IMR-90 (cell line): ENCODE measurements at regions not wholly inside any gene's neighbourhood (a gene's known extent, or its start where the extent isn't known, plus 50 kb on each side); places are given as distances from the start of the nearest gene placed in this dataset.

Experiments used
- ATAC-seq: fragments of 200-7000 bp; cut with Tn5 transposase; 2 replicates; pipeline ENCODE4 v1.9.1; 2020; ENCODE audit warnings: low read depth, mild to moderate bottlenecking, moderate library complexity
- BruUV-seq: library from RNA; stranded (reverse); fragments of 400-500 nt; replicated peaks from 2 replicates; lab custom pipeline; 2021; lab: Mats Ljungman, UMichigan
- CTCF ChIA-PET: fragments of 300-600 bp; formaldehyde crosslinking; extraction: SDS; loops from one replicate; lab custom pipeline; 2021; ENCODE audit warnings: antibody characterized with exemption; lab: Yijun Ruan, JAX
- POLR2A ChIA-PET: fragments of 300-600 bp; sonication (Branson Sonifier 250); formaldehyde crosslinking; loops from one replicate; lab custom pipeline; 2022; ENCODE audit warnings: antibody characterized with exemption; ENCODE audit not compliant: unreplicated experiment; lab: Charles Lee
- DNase-seq: peaks from one replicate; pipeline ENCODE4 v3.0.0; 2013
- H2AFZ ChIP-seq: replicated peaks from 2 replicates; pipeline ENCODE3; 2013; ENCODE audit warnings: low read length, mild to moderate bottlenecking; ENCODE audit not compliant: poor library complexity
- H2AK5ac ChIP-seq: 2 replicates; pipeline ENCODE4 v1.6.1; 2013; ENCODE audit warnings: low read depth, low read length, inconsistent platforms
- H2AK9ac ChIP-seq: replicated peaks from 2 replicates; pipeline ENCODE3; 2013; ENCODE audit warnings: mild to moderate bottlenecking, low read depth, low read length, moderate library complexity; ENCODE audit not compliant: poor library complexity
- H2BK120ac ChIP-seq: 2 replicates; pipeline ENCODE4 v1.6.1; 2013; ENCODE audit warnings: low read depth, low read length, inconsistent platforms
- H2BK15ac ChIP-seq: 3 replicates; pipeline ENCODE4 v1.6.1; 2013; ENCODE audit warnings: low read depth, low read length, inconsistent platforms
- H2BK20ac ChIP-seq: 2 replicates; pipeline ENCODE4 v1.6.1; 2013; ENCODE audit warnings: low read depth, mild to moderate bottlenecking, inconsistent platforms, low read length, moderate library complexity
- H2BK5ac ChIP-seq: 2 replicates; pipeline ENCODE4 v1.6.1; 2013; ENCODE audit warnings: mild to moderate bottlenecking, low read depth, low read length, inconsistent platforms; ENCODE audit not compliant: poor library complexity, severe bottlenecking
- H3K14ac ChIP-seq: replicated peaks from 2 replicates; pipeline ENCODE4 v1.6.1; 2013; ENCODE audit warnings: low read depth, low read length, inconsistent platforms
- H3K18ac ChIP-seq: 2 replicates; pipeline ENCODE4 v1.6.1; 2013; ENCODE audit warnings: low read depth, low read length, control low read depth
- H3K23ac ChIP-seq: 2 replicates; pipeline ENCODE4 v1.6.1; 2013; ENCODE audit warnings: low read depth, low read length, inconsistent platforms
- H3K27ac ChIP-seq: 2 replicates; pipeline ENCODE4 v1.5.1; 2013; ENCODE audit warnings: mild to moderate bottlenecking, control low read depth, low read length; ENCODE audit not compliant: insufficient read depth
- H3K27me3 ChIP-seq: 2 replicates; pipeline ENCODE4 v1.6.1; 2013; ENCODE audit warnings: low read length; ENCODE audit not compliant: control insufficient read depth, insufficient read depth
- H3K36me3 ChIP-seq: 2 replicates; pipeline ENCODE4 v1.6.1; 2013; ENCODE audit warnings: low read length, mixed read lengths; ENCODE audit not compliant: control insufficient read depth, insufficient read depth
- H3K4ac ChIP-seq: 2 replicates; pipeline ENCODE4 v1.6.1; 2013; ENCODE audit warnings: low read depth, low read length, inconsistent platforms
- H3K4me1 ChIP-seq: 2 replicates; pipeline ENCODE4 v1.6.1; 2013; ENCODE audit warnings: low read length, mixed read lengths; ENCODE audit not compliant: control insufficient read depth, insufficient read depth
- H3K4me2 ChIP-seq: 2 replicates; pipeline ENCODE4 v1.6.1; 2013; ENCODE audit warnings: low read depth, mild to moderate bottlenecking, control low read depth, low read length, moderate library complexity
- H3K4me3 ChIP-seq: 2 replicates; pipeline ENCODE4 v1.5.1; 2013; ENCODE audit warnings: low read depth, mild to moderate bottlenecking, control low read depth, low read length, moderate library complexity; ENCODE audit not compliant: insufficient read depth
- H3K56ac ChIP-seq: 2 replicates; pipeline ENCODE4 v1.6.1; 2013; ENCODE audit warnings: low read length, inconsistent platforms; ENCODE audit not compliant: insufficient read depth; ENCODE audit errors: extremely low read depth
- H3K79me1 ChIP-seq, 2 experiments: 2 replicates each; pipeline ENCODE4 v1.6.1; 2013; ENCODE audit warnings: low read length in 2 of 2, inconsistent platforms in 1 of 2, low read depth in 1 of 2
- H3K9ac ChIP-seq: 2 replicates; pipeline ENCODE4 v1.6.1; 2013; ENCODE audit warnings: low read depth, low read length, control low read depth
- H3K9me1 ChIP-seq: 2 replicates; pipeline ENCODE4 v1.6.1; 2013; ENCODE audit warnings: low read length, inconsistent platforms; ENCODE audit not compliant: insufficient read depth
- H3K9me3 ChIP-seq: 2 replicates; pipeline ENCODE4 v1.6.1; 2013; ENCODE audit warnings: low read length; ENCODE audit not compliant: control insufficient read depth, insufficient read depth
- H4K20me1 ChIP-seq: 2 replicates; pipeline ENCODE4 v1.6.1; 2013; ENCODE audit warnings: low read length, inconsistent platforms; ENCODE audit not compliant: insufficient read depth
- H4K5ac ChIP-seq: 2 replicates; pipeline ENCODE4 v1.6.1; 2013; ENCODE audit warnings: mild to moderate bottlenecking, low read depth, low read length, control low read depth
- H4K8ac ChIP-seq, 2 experiments: 2 replicates each; pipeline ENCODE4 v1.6.1; 2013; ENCODE audit warnings: low read depth in 2 of 2, low read length in 2 of 2, control low read depth in 1 of 2, inconsistent platforms in 1 of 2
- H4K91ac ChIP-seq: 2 replicates; pipeline ENCODE4 v1.6.1; 2013; ENCODE audit warnings: low read depth, low read length, inconsistent platforms; ENCODE audit not compliant: insufficient read depth
- BHLHE40 ChIP-seq: fragments of 150-350 bp; IDR thresholded peaks from 2 replicates; pipeline ENCODE4 v1.6.1; 2016; ENCODE audit warnings: mild to moderate bottlenecking, low read depth, low read length
- CEBPB ChIP-seq: IDR thresholded peaks from 2 replicates; pipeline ENCODE4 v1.6.1; 2012; ENCODE audit warnings: low read depth, low read length, improper control_type of control experiment
- CHD1 ChIP-seq: IDR thresholded peaks from 2 replicates; pipeline ENCODE4 v1.6.1; 2012; ENCODE audit warnings: low read depth, low read length, improper control_type of control experiment
- FOS ChIP-seq: fragments of 150-350 bp; IDR thresholded peaks from 2 replicates; pipeline ENCODE4 v1.6.1; 2016; ENCODE audit warnings: low read depth, low read length
- MAFK ChIP-seq: IDR thresholded peaks from 2 replicates; pipeline ENCODE4 v1.6.1; 2012; ENCODE audit warnings: low read depth, low read length, improper control_type of control experiment
- MAZ ChIP-seq: IDR thresholded peaks from 2 replicates; pipeline ENCODE4 v1.6.1; 2012; ENCODE audit warnings: low read depth, mild to moderate bottlenecking, low read length, improper control_type of control experiment, moderate library complexity, borderline replicate concordance
- MXI1 ChIP-seq: IDR thresholded peaks from 2 replicates; pipeline ENCODE4 v1.6.1; 2012; ENCODE audit warnings: low read depth, mild to moderate bottlenecking, low read length, moderate library complexity, borderline replicate concordance
- NFE2L2 ChIP-seq: fragments of 150-350 bp; IDR thresholded peaks from 2 replicates; pipeline ENCODE4 v1.6.1; 2016; ENCODE audit warnings: low read depth, mild to moderate bottlenecking, low read length
- POLR2A ChIP-seq: IDR thresholded peaks from 2 replicates; pipeline ENCODE4 v1.6.1; 2012; ENCODE audit warnings: mild to moderate bottlenecking, low read depth, low read length
- RAD21 ChIP-seq: IDR thresholded peaks from 2 replicates; pipeline ENCODE4 v1.6.1; 2012; ENCODE audit warnings: low read length, improper control_type of control experiment
- RCOR1 ChIP-seq: IDR thresholded peaks from 2 replicates; pipeline ENCODE4 v1.6.1; 2012; ENCODE audit warnings: mild to moderate bottlenecking, low read length, improper control_type of control experiment; ENCODE audit not compliant: insufficient replicate concordance
- RFX5 ChIP-seq: IDR thresholded peaks from 2 replicates; pipeline ENCODE4 v1.8.0; 2012; ENCODE audit warnings: low read depth, mild to moderate bottlenecking, low read length, moderate library complexity
- SMC3 ChIP-seq: fragments of 150-350 bp; IDR thresholded peaks from 2 replicates; pipeline ENCODE4 v1.6.1; 2016; ENCODE audit warnings: low read depth, mild to moderate bottlenecking, antibody characterized with exemption, low read length, moderate library complexity
- USF2 ChIP-seq: fragments of 150-350 bp; IDR thresholded peaks from 2 replicates; pipeline ENCODE4 v1.6.1; 2017; ENCODE audit warnings: mild to moderate bottlenecking, antibody characterized with exemption, low read length, low read depth
- WGBS, 2 experiments: methylation state at CpG; one replicate each; pipeline versions ENCODE4 v1.1.5 to v1.1.7; 2013; ENCODE audit warnings: missing lambda C conversion rate in 2 of 2; ENCODE audit not compliant: insufficient read length in 1 of 2; ENCODE audit errors: extremely low coverage in 2 of 2; 5-methylcytosine and 5-hydroxymethylcytosine counted together
- dilution Hi-C: fragments of 300-500 bp; cut with HindIII; formaldehyde crosslinking; loops from one replicate; pipeline ENCODE4 v1.14.3; 2018; ENCODE audit warnings: low sequenced_read_pairs; ENCODE audit not compliant: unreplicated experiment
- in situ Hi-C: fragments of 300-500 bp; cut with MboI; formaldehyde crosslinking; loops from 3 replicates; pipeline ENCODE4 v1.14.3; 2019; ENCODE audit warnings: low sequenced_read_pairs, inconsistent platforms, mixed read lengths
- intact Hi-C: fragments of 100-400 bp; cut with micrococcal nuclease; formaldehyde crosslinking; loops from 2 replicates; pipeline ENCODE4 v1.10.0; 2022
- TF ChIP-seq, protein P1 (sequence below): conservative IDR thresholded peaks from 2 replicates; pipeline ENCODE4 v1.5.1; 2012; ENCODE audit warnings: mild to moderate bottlenecking, low read depth, low read length, improper control_type of control experiment
- TF ChIP-seq, protein P2 (sequence below): fragments of 150-350 bp; IDR thresholded peaks from 2 replicates; pipeline ENCODE4 v1.6.1; 2016; ENCODE audit warnings: low read depth, mild to moderate bottlenecking, low read length, moderate library complexity, borderline replicate concordance

GRCh38 chr6:67880939-67881705 lies 754.0 kb upstream of the ADGRB3 start:
- BruUV-seq, result no TSS peak

More at GRCh38 chr6:67880939-67881705, 754.0 kb upstream of the ADGRB3 start:
- Histone ChIP-seq H2BK5ac (no peak overlapping the region), H3K4ac (no peak overlapping the region), H3K9ac (no peak overlapping the region), H2BK15ac (no peak overlapping the region), H2AFZ (no peak overlapping the region), H4K8ac (no peak overlapping the region), H3K27me3 (no peaks in the 10 kb centered on the region), H3K9me1 (no peaks in the 10 kb centered on the region), H3K14ac (no peak overlapping the region), H2BK20ac (no peak overlapping the region), H2AK5ac (no peak overlapping the region), H3K23ac (no peak overlapping the region), H3K36me3 (no peaks in the 10 kb centered on the region), H4K20me1 (no peaks in the 10 kb centered on the region), H4K91ac (no peak overlapping the region), H3K9me3 (peaks cover 3% of the 10 kb centered on the region), H4K5ac (no peak overlapping the region), H3K4me3 (no peak overlapping the region), H3K79me1 (no peaks in the 10 kb centered on the region), H2BK120ac (no peak overlapping the region), H3K56ac (no peak overlapping the region), H3K27ac (no peak overlapping the region), H3K18ac (no peak overlapping the region), H3K4me1 (no peaks in the 10 kb centered on the region), H2AK9ac (no peak overlapping the region), H3K4me2 (no peak overlapping the region)
- ATAC-seq (no peak), DNase-seq (no peak)
- TF ChIP-seq CHD1 (no peak), FOS (no peak), SMC3 (no peak), BHLHE40 (no peak), NFE2L2 (no peak), RFX5 (no peak), POLR2A (no peak), CEBPB (no peak), MXI1 (no peak), RCOR1 (no peak), USF2 (no peak), MAFK (no peak), RAD21 (no peak), MAZ (no peak)
- TF ChIP-seq, protein P1, sequence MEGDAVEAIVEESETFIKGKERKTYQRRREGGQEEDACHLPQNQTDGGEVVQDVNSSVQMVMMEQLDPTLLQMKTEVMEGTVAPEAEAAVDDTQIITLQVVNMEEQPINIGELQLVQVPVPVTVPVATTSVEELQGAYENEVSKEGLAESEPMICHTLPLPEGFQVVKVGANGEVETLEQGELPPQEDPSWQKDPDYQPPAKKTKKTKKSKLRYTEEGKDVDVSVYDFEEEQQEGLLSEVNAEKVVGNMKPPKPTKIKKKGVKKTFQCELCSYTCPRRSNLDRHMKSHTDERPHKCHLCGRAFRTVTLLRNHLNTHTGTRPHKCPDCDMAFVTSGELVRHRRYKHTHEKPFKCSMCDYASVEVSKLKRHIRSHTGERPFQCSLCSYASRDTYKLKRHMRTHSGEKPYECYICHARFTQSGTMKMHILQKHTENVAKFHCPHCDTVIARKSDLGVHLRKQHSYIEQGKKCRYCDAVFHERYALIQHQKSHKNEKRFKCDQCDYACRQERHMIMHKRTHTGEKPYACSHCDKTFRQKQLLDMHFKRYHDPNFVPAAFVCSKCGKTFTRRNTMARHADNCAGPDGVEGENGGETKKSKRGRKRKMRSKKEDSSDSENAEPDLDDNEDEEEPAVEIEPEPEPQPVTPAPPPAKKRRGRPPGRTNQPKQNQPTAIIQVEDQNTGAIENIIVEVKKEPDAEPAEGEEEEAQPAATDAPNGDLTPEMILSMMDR, result no peak
- TF ChIP-seq, protein P2, sequence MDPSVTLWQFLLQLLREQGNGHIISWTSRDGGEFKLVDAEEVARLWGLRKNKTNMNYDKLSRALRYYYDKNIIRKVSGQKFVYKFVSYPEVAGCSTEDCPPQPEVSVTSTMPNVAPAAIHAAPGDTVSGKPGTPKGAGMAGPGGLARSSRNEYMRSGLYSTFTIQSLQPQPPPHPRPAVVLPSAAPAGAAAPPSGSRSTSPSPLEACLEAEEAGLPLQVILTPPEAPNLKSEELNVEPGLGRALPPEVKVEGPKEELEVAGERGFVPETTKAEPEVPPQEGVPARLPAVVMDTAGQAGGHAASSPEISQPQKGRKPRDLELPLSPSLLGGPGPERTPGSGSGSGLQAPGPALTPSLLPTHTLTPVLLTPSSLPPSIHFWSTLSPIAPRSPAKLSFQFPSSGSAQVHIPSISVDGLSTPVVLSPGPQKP, result no peak
- dilution Hi-C loops (no loop called here), intact Hi-C loops (no loop called here), in situ Hi-C loops (no loop called here)
- ChIA-PET POLR2A (no interaction called here), CTCF (no interaction called here)
- WGBS, 2 experiments, result 73% methylated on average over 6 of the region's 16 CpGs; no CpG with 5 or more reads in 1 of the 2 experiments
